ENCODE measurements at regions not wholly inside any gene's neighbourhood (a gene's known extent, or its start where the extent isn't known, plus 50 kb on each side); places are given as distances from the start of the nearest gene placed in this dataset.

GRCh38 chr1:230542681-230543080, 99.6 kb upstream of the COG2 start:
- Histone ChIP-seq H3K4me1 (ENCODE audit: low read length) (no peaks in the 10 kb centered on the region), H3K9me3 (ENCODE audit: insufficient read depth, low read length) (no peaks in the 10 kb centered on the region)

GRCh38 chr1:230542054-230542453, 100.2 kb upstream of the COG2 start:
- no peak for TF ChIP-seq CTCF (IDR thresholded peaks at IDR 0.05; ENCODE audit: low read depth, low read length)
- no peak for TF ChIP-seq EZH2phosphoT487 (IDR thresholded peaks at IDR 0.05; ENCODE audit: low read depth)
- Histone ChIP-seq H2AFZ (ENCODE audit: low read depth, low read length) (no peak overlapping the region), H3K4me1 (ENCODE audit: low read length) (no peaks in the 10 kb centered on the region), H4K20me1 (ENCODE audit: insufficient read depth, low read length) (no peaks in the 10 kb centered on the region), H3K9me3 (ENCODE audit: insufficient read depth, low read length) (no peaks in the 10 kb centered on the region), H3K27me3 (ENCODE audit: low read depth, low read length) (no peaks in the 10 kb centered on the region), H3K4me3 (ENCODE audit: low read length) (no peak overlapping the region), H3K9ac (ENCODE audit: low read length) (no peak overlapping the region), H3K27ac (ENCODE audit: low read length) (no peak overlapping the region), H3K4me2 (ENCODE audit: low read length) (no peak overlapping the region), H3K36me3 (replicated peaks; ENCODE audit: low read depth, low read length) (no peaks in the 10 kb centered on the region), H3K79me2 (ENCODE audit: low read length) (no peaks in the 10 kb centered on the region)

More at GRCh38 chr1:230542681-230543080, 99.6 kb upstream of the COG2 start:
- H3K36me3 ChIP-seq (replicated peaks; ENCODE audit: low read depth, low read length), result no peaks in the 10 kb centered on the region
- H3K27ac ChIP-seq (ENCODE audit: low read length), result no peak overlapping the region
- no peak overlapping the region for H3K9ac ChIP-seq (ENCODE audit: low read length)
- H3K4me3 ChIP-seq (ENCODE audit: low read length), result no peak overlapping the region
- H3K4me2 ChIP-seq (ENCODE audit: low read length), result no peak overlapping the region
- H4K20me1 ChIP-seq (ENCODE audit: insufficient read depth, low read length), result no peaks in the 10 kb centered on the region
- H2AFZ ChIP-seq (ENCODE audit: low read depth, low read length), result no peak overlapping the region
- no peak for TF ChIP-seq CTCF (IDR thresholded peaks at IDR 0.05; ENCODE audit: low read depth, low read length)
- no peak for TF ChIP-seq EZH2phosphoT487 (IDR thresholded peaks at IDR 0.05; ENCODE audit: low read depth)
- no peaks in the 10 kb centered on the region for H3K27me3 ChIP-seq (ENCODE audit: low read depth, low read length)
- H3K79me2 ChIP-seq (ENCODE audit: low read length), result no peaks in the 10 kb centered on the region

GRCh38 chr1:230541306-230541705, 101.0 kb upstream of the COG2 start:
- TF ChIP-seq EZH2phosphoT487 (IDR thresholded peaks at IDR 0.05; ENCODE audit: low read depth), result no peak
- TF ChIP-seq CTCF (IDR thresholded peaks at IDR 0.05; ENCODE audit: low read depth, low read length), result no peak
- Histone ChIP-seq H3K4me3 (ENCODE audit: low read length) (no peak overlapping the region), H3K9ac (ENCODE audit: low read length) (no peak overlapping the region), H3K9me3 (ENCODE audit: insufficient read depth, low read length) (no peaks in the 10 kb centered on the region), H3K27ac (ENCODE audit: low read length) (no peak overlapping the region), H3K36me3 (replicated peaks; ENCODE audit: low read depth, low read length) (no peaks in the 10 kb centered on the region), H2AFZ (ENCODE audit: low read depth, low read length) (no peak overlapping the region), H3K27me3 (ENCODE audit: low read depth, low read length) (no peaks in the 10 kb centered on the region), H4K20me1 (ENCODE audit: insufficient read depth, low read length) (no peaks in the 10 kb centered on the region), H3K79me2 (ENCODE audit: low read length) (no peaks in the 10 kb centered on the region), H3K4me2 (ENCODE audit: low read length) (no peak overlapping the region), H3K4me1 (ENCODE audit: low read length) (no peaks in the 10 kb centered on the region)

- Histone ChIP-seq H3K4me3 (ENCODE audit: low read length) (no peak overlapping the region), H3K36me3 (replicated peaks; ENCODE audit: low read depth, low read length) (no peaks in the 10 kb centered on the region), H3K9ac (ENCODE audit: low read length) (no peak overlapping the region), H3K79me2 (ENCODE audit: low read length) (no peaks in the 10 kb centered on the region), H3K27me3 (ENCODE audit: low read depth, low read length) (no peaks in the 10 kb centered on the region), H2AFZ (ENCODE audit: low read depth, low read length) (no peak overlapping the region), H3K9me3 (ENCODE audit: insufficient read depth, low read length) (no peaks in the 10 kb centered on the region), H3K4me1 (ENCODE audit: low read length) (no peaks in the 10 kb centered on the region), H3K27ac (ENCODE audit: low read length) (no peak overlapping the region), H4K20me1 (ENCODE audit: insufficient read depth, low read length) (no peaks in the 10 kb centered on the region), H3K4me2 (ENCODE audit: low read length) (no peak overlapping the region)
- TF ChIP-seq EZH2phosphoT487 (IDR thresholded peaks at IDR 0.05; ENCODE audit: low read depth), result no peak
These were observed 101.7 kb upstream of the COG2 start for GRCh38 chr1:230540421-230541155.

Data from OCI-LY3 (cell line).